ENCODE measurements at regions not wholly inside any gene's neighbourhood (a gene's known extent, or its start where the extent isn't known, plus 50 kb on each side); places are given as distances from the start of the nearest gene placed in this dataset.

DNA sequence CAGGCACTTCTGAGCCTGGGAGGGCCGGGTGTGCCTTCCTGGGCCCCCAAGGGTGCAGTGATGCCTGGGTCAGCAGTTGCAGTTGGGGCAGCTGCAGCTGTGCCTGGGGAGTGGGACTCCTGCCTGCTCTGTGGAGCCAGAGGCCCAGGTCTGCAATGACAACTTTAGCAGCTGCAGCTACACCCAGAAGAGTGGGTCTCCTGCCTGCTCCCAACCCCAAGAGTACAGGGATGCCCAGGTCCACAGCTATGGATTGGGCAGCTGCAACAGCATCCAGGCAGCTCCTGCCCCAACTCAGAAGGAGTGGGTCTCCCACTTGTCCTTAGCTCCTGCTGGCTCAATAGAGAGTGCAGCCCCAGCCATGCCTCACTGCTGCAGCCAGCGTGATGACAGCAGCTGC is 73.0 kb upstream of the ST3GAL5 start:
- TF ChIP-seq EZH2 (IDR thresholded peaks at IDR 0.05; ENCODE audit: low read length, missing control alignments) = no peak
- TF ChIP-seq, protein P1, sequence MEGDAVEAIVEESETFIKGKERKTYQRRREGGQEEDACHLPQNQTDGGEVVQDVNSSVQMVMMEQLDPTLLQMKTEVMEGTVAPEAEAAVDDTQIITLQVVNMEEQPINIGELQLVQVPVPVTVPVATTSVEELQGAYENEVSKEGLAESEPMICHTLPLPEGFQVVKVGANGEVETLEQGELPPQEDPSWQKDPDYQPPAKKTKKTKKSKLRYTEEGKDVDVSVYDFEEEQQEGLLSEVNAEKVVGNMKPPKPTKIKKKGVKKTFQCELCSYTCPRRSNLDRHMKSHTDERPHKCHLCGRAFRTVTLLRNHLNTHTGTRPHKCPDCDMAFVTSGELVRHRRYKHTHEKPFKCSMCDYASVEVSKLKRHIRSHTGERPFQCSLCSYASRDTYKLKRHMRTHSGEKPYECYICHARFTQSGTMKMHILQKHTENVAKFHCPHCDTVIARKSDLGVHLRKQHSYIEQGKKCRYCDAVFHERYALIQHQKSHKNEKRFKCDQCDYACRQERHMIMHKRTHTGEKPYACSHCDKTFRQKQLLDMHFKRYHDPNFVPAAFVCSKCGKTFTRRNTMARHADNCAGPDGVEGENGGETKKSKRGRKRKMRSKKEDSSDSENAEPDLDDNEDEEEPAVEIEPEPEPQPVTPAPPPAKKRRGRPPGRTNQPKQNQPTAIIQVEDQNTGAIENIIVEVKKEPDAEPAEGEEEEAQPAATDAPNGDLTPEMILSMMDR (conservative IDR thresholded peaks at IDR 0.05 in 1 of 2, IDR thresholded peaks at IDR 0.05 in 1 of 2; ENCODE audit: low read depth in 1 of 2, low read length in 2 of 2) = no peak
- Histone ChIP-seq H3K9ac (ENCODE audit: insufficient read depth, low read length) (no peak overlapping the region), H3K27ac (ENCODE audit: insufficient read depth, low read length) (no peak overlapping the region), H3K4me1 (ENCODE audit: control insufficient read depth, extremely low read depth, insufficient read depth, low read length) (no peaks in the 10 kb centered on the region), H3K4me2 (ENCODE audit: extremely low read depth, insufficient read depth, low read length) (no peak overlapping the region), H2AFZ (ENCODE audit: low read length) (no peak overlapping the region), H3K79me2 (ENCODE audit: control insufficient read depth, insufficient read depth, low read length) (no peaks in the 10 kb centered on the region), H3K36me3 (ENCODE audit: control insufficient read depth, insufficient read depth, low read length) (no peaks in the 10 kb centered on the region), H4K20me1 (ENCODE audit: control insufficient read depth, extremely low read depth, insufficient read depth, low read length) (no peaks in the 10 kb centered on the region), H3K27me3 (ENCODE audit: control insufficient read depth, insufficient read depth, low read length) (no peaks in the 10 kb centered on the region), H3K4me3 (replicated peaks in 1 of 4; ENCODE audit: control extremely low read depth in 1 of 4, insufficient read depth in 1 of 4, low read depth in 3 of 4, low read length in 4 of 4) (no peak overlapping the region), H3K9me3 (ENCODE audit: control insufficient read depth, insufficient read depth, low read depth, low read length) (no peaks in the 10 kb centered on the region)
- no peak for DNase-seq (ENCODE audit: low read depth in 2 of 2)

DNA sequence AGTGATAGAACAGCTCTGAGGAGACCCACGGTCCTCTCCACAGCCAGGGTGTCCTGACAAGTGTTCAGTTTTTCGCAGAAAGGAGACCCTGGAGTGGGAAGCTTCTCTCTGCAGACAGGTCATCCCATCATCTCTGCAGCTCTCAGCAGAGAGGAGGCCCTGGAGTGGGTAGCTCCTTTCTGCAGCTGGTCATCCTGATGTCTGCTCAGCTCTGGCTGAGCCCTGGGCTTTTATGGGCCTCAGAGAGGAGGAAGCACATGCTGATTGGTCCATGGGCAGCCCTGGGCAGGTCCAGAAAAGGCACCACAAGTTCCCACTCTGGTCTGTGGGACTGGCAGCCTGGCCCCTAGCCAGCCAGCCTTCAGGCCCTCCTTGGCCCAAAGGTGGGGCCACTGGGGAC is 72.3 kb upstream of the ST3GAL5 start:
- Histone ChIP-seq H3K4me1 (ENCODE audit: control insufficient read depth, extremely low read depth, insufficient read depth, low read length) (no peaks in the 10 kb centered on the region), H3K27ac (ENCODE audit: insufficient read depth, low read length) (no peak overlapping the region), H4K20me1 (ENCODE audit: control insufficient read depth, extremely low read depth, insufficient read depth, low read length) (no peaks in the 10 kb centered on the region), H3K4me3 (replicated peaks in 1 of 4; ENCODE audit: control extremely low read depth in 1 of 4, insufficient read depth in 1 of 4, low read depth in 3 of 4, low read length in 4 of 4) (no peak overlapping the region), H3K79me2 (ENCODE audit: control insufficient read depth, insufficient read depth, low read length) (no peaks in the 10 kb centered on the region), H3K4me2 (ENCODE audit: extremely low read depth, insufficient read depth, low read length) (no peak overlapping the region), H3K36me3 (ENCODE audit: control insufficient read depth, insufficient read depth, low read length) (no peaks in the 10 kb centered on the region), H3K9me3 (ENCODE audit: control insufficient read depth, insufficient read depth, low read depth, low read length) (no peaks in the 10 kb centered on the region), H3K27me3 (ENCODE audit: control insufficient read depth, insufficient read depth, low read length) (no peaks in the 10 kb centered on the region), H3K9ac (ENCODE audit: insufficient read depth, low read length) (no peak overlapping the region), H2AFZ (ENCODE audit: low read length) (no peak overlapping the region)
- TF ChIP-seq, protein P1 (conservative IDR thresholded peaks at IDR 0.05 in 1 of 2, IDR thresholded peaks at IDR 0.05 in 1 of 2; ENCODE audit: low read depth in 1 of 2, low read length in 2 of 2) = no peak
- no peak for TF ChIP-seq EZH2 (IDR thresholded peaks at IDR 0.05; ENCODE audit: low read length, missing control alignments)
- DNase-seq (ENCODE audit: low read depth in 2 of 2) = no peak

DNA sequence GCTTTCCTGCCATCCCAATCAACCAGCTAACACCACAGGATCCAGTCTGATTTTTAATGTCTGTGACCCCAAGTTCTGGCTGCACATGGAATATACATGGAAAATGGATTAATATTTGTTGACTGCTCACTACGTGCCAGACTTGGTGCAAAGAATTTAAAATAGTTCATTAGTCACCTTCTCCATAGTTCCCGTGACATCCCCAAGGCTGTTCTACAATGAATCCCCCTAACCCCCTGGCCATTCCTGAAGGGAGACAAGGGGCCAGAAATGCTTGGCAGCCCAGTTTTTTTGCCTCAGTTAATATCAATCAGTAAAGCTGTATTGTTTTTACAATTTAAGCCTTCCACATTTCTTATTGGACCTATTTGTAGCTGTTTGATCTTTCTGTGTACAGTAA is 71.0 kb upstream of the ST3GAL5 start:
- H3K27ac ChIP-seq (ENCODE audit: insufficient read depth, low read length) = no peak overlapping the region
- no peaks in the 10 kb centered on the region for H3K27me3 ChIP-seq (ENCODE audit: control insufficient read depth, insufficient read depth, low read length)
- no peak for DNase-seq (ENCODE audit: low read depth in 2 of 2)
- no peak overlapping the region for H3K4me2 ChIP-seq (ENCODE audit: extremely low read depth, insufficient read depth, low read length)
- no peaks in the 10 kb centered on the region for H3K36me3 ChIP-seq (ENCODE audit: control insufficient read depth, insufficient read depth, low read length)
- H3K79me2 ChIP-seq (ENCODE audit: control insufficient read depth, insufficient read depth, low read length) = no peaks in the 10 kb centered on the region
- H4K20me1 ChIP-seq (ENCODE audit: control insufficient read depth, extremely low read depth, insufficient read depth, low read length) = no peaks in the 10 kb centered on the region
- no peak overlapping the region for H2AFZ ChIP-seq (ENCODE audit: low read length)
- no peak overlapping the region for H3K9ac ChIP-seq (ENCODE audit: insufficient read depth, low read length)
- TF ChIP-seq, protein P1 (conservative IDR thresholded peaks at IDR 0.05 in 1 of 2, IDR thresholded peaks at IDR 0.05 in 1 of 2; ENCODE audit: low read depth in 1 of 2, low read length in 2 of 2) = no peak
- no peaks in the 10 kb centered on the region for H3K4me1 ChIP-seq (ENCODE audit: control insufficient read depth, extremely low read depth, insufficient read depth, low read length)
- H3K4me3 ChIP-seq (replicated peaks in 1 of 4; ENCODE audit: control extremely low read depth in 1 of 4, insufficient read depth in 1 of 4, low read depth in 3 of 4, low read length in 4 of 4) = no peak overlapping the region
- H3K9me3 ChIP-seq (ENCODE audit: control insufficient read depth, insufficient read depth, low read depth, low read length) = no peaks in the 10 kb centered on the region
